Endothelial cell of umbilical vein (primary cell): ENCODE measurements at regions not wholly inside any gene's neighbourhood (a gene's known extent, or its start where the extent isn't known, plus 50 kb on each side); places are given as distances from the start of the nearest gene placed in this dataset.

ENCODE experiments used
- EZH2 ChIP-seq: IDR thresholded peaks from 2 replicates; pipeline ENCODE4 v1.6.1; 2012; ENCODE audit warnings: borderline replicate concordance, low read depth, mild to moderate bottlenecking, moderate library complexity, low read length, inconsistent platforms; ENCODE audit not compliant: severe bottlenecking
- MAX ChIP-seq: IDR thresholded peaks from 2 replicates; pipeline ENCODE4 v1.6.1; 2011; ENCODE audit not compliant: insufficient read depth, insufficient read length
- POLR2A ChIP-seq: IDR thresholded peaks from 2 replicates; pipeline ENCODE4 v1.6.1; 2012; ENCODE audit warnings: low read depth, mild to moderate bottlenecking, control low read depth, low read length
- TF ChIP-seq, protein P1 (sequence below), 2 donors: IDR thresholded peaks; 1 replicate in 1 of 2; 2 replicates in 1 of 2; pipeline ENCODE4 v1.5.1; 2011; ENCODE audit warnings: low read length in 2 of 2, mild to moderate bottlenecking in 2 of 2, moderate library complexity in 2 of 2, control low read depth in 1 of 2, inconsistent platforms in 1 of 2, low read depth in 1 of 2; ENCODE audit not compliant: insufficient read depth in 1 of 2; ENCODE audit errors: extremely low read depth in 1 of 2

DNA sequence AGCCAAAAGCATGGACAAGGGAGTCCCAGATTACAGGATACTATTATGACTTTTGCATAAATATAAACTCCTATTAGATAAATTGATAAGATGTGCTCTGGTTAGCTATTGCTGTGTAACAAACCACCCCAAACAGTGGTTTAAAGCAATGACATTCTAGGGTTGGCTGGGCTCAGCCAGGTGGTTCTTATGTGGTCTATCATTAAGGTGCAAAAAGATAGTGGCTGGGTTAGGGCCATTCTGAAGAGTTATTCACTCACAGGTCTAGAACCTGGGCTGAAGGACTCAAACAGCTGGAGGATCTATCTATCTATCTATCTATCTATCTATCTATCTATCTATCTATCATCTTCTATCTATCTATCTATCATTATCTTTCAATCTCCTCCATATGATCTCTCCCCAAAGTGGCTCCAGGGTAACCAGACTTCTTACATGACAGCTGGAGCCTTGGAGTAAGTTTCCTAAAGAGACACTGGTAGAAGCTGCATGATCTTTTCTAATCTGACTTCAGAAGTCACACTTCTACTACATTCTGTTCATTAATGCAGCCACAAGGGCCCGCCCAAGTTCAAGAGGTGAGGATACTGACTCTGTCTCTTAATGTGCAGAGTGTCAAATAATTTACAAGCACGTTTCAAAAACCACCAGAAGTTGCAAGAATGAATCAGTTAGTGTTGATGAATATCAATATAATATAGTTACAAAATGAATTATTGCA lies 74.9 kb upstream of the XCR1 start:
- TF ChIP-seq, protein P1, sequence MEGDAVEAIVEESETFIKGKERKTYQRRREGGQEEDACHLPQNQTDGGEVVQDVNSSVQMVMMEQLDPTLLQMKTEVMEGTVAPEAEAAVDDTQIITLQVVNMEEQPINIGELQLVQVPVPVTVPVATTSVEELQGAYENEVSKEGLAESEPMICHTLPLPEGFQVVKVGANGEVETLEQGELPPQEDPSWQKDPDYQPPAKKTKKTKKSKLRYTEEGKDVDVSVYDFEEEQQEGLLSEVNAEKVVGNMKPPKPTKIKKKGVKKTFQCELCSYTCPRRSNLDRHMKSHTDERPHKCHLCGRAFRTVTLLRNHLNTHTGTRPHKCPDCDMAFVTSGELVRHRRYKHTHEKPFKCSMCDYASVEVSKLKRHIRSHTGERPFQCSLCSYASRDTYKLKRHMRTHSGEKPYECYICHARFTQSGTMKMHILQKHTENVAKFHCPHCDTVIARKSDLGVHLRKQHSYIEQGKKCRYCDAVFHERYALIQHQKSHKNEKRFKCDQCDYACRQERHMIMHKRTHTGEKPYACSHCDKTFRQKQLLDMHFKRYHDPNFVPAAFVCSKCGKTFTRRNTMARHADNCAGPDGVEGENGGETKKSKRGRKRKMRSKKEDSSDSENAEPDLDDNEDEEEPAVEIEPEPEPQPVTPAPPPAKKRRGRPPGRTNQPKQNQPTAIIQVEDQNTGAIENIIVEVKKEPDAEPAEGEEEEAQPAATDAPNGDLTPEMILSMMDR (IDR thresholded peaks at IDR 0.05; ENCODE audit: extremely low read depth in 1 of 2, insufficient read depth in 1 of 2, low read depth in 1 of 2, low read length in 2 of 2): no peak
- TF ChIP-seq MAX (no peak), POLR2A (no peak), EZH2 (no peak)
